Heart left ventricle (tissue), 13 donors: ENCODE measurements at regions not wholly inside any gene's neighbourhood (a gene's known extent, or its start where the extent isn't known, plus 50 kb on each side); places are given as distances from the start of the nearest gene placed in this dataset.

Source experiments
- POLR2A ChIP-seq, 2 donors: fragments of 450-650 bp; IDR thresholded peaks; one replicate each; pipeline ENCODE4 v1.6.1; 2017; ENCODE audit warnings: antibody characterized with exemption in 2 of 2, mild to moderate bottlenecking in 2 of 2, moderate library complexity in 2 of 2
- TF ChIP-seq, protein P1 (sequence below), 12 donors: fragments of 200-600 bp; sonication (generic) in 4 of 12; IDR thresholded peaks; one replicate each; pipeline versions ENCODE4 v1.5.0 to v1.8.0; 2018 to 2022; ENCODE audit warnings: antibody characterized with exemption in 12 of 12, mild to moderate bottlenecking in 5 of 12
- donor health status: ischemic (EF 13 %, LVEDD 7.1; RV severe dilation, severe dysfunction).
- donor health status: DM: no; HTN: yes; CAD: no.
- donor health status: DM: no; HTN: no; CAD: no.
- donor health status: ischemic (EF 25% LVEDD 6.9; RV normal size, moderate dysfunction).
- donor health status: ischemic (EF 25% LVEDD 5.7; RV mildly dilated, moderate dysfunction).
- donor health status: ischemic (EF 35%, LVEDD 5.7; RV mildly dilated, moderate dysfunction).
- donor health status: nonischemic (EF 11% LVEDD 7.7; RV severe dilation, severe dysfunction).
- donor health status: DM: yes; HTN: yes; CAD: no.
- donor health status: PGD.
- donor health status: ischemic (EF 29% LVEDD 5.4; RV normal size, mild dysfunction).
- donor health status: nonischemic (EF 23%, LVEDD 6.1; RV moderate dilation, normal function).

DNA sequence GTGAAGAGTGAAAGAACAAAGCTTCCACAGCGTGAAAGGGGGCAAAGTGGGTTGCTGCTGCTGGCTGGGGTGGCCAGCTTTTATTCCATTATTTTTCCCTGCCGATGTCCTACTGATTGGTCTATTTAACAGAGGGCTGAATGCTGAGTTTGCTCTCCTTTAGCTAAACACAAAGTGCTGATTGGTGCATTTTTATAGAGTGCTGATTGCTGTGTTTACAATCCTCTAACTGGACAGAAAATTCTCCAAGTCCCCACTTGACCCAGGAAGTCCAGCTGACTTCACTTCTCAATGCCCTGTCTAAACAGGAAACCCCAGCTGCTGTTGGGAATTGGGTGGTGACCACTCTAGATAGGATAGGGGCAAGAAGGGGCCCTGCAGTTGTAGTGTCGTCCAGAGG, 335.6 kb upstream of the RBMY1B start:
- TF ChIP-seq, protein P1, sequence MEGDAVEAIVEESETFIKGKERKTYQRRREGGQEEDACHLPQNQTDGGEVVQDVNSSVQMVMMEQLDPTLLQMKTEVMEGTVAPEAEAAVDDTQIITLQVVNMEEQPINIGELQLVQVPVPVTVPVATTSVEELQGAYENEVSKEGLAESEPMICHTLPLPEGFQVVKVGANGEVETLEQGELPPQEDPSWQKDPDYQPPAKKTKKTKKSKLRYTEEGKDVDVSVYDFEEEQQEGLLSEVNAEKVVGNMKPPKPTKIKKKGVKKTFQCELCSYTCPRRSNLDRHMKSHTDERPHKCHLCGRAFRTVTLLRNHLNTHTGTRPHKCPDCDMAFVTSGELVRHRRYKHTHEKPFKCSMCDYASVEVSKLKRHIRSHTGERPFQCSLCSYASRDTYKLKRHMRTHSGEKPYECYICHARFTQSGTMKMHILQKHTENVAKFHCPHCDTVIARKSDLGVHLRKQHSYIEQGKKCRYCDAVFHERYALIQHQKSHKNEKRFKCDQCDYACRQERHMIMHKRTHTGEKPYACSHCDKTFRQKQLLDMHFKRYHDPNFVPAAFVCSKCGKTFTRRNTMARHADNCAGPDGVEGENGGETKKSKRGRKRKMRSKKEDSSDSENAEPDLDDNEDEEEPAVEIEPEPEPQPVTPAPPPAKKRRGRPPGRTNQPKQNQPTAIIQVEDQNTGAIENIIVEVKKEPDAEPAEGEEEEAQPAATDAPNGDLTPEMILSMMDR (IDR thresholded peaks at IDR 0.05), result no peak
- TF ChIP-seq POLR2A (IDR thresholded peaks at IDR 0.05), result no peak
